ENCODE measurements at regions not wholly inside any gene's neighbourhood (a gene's known extent, or its start where the extent isn't known, plus 50 kb on each side); places are given as distances from the start of the nearest gene placed in this dataset.

- TF ChIP-seq CTCF (IDR thresholded peaks at IDR 0.05; ENCODE audit: insufficient read depth, low read depth, low read length), result no peak
- no peak for TF ChIP-seq EZH2 (IDR thresholded peaks at IDR 0.05; ENCODE audit: insufficient read depth, low read length)
These were observed 308.4 kb downstream of the FGF9 start for GRCh38 chr13:21979161-21979806.
